CD14-positive monocyte (primary cell): ENCODE measurements at regions not wholly inside any gene's neighbourhood (a gene's known extent, or its start where the extent isn't known, plus 50 kb on each side); places are given as distances from the start of the nearest gene placed in this dataset.
"Not testable (repeated sequence)": the region's sequence is repeated elsewhere in the genome, so short reads cannot be mapped to it uniquely, and the experiment has no call there.

Source experiments
- DNase-seq, 3 donors: peaks; one replicate each; pipeline ENCODE4 v3.0.0-alpha.2; 2011 to 2022
- H2AFZ ChIP-seq: 2 replicates; pipeline ENCODE4 v1.6.0; 2012; ENCODE audit warnings: mild to moderate bottlenecking, low read depth, low read length, inconsistent platforms; ENCODE audit not compliant: insufficient read depth, poor library complexity, severe bottlenecking
- H3K27ac ChIP-seq, 2 donors: 1 replicate in 1 of 2; 2 replicates in 1 of 2; pipeline ENCODE4 v1.5.1; 2012 to 2013; ENCODE audit warnings: low read length in 2 of 2, control low read depth in 1 of 2, inconsistent platforms in 1 of 2, low read depth in 1 of 2, mild to moderate bottlenecking in 1 of 2
- H3K27me3 ChIP-seq, 2 donors: one replicate each; pipeline versions ENCODE4 v1.6.0 to v1.6.1; 2011 to 2013; ENCODE audit warnings: low read length in 2 of 2; ENCODE audit not compliant: control insufficient read depth in 2 of 2, insufficient read depth in 2 of 2
- H3K36me3 ChIP-seq, 2 donors: replicated peaks in 1 of 2; 1 replicate in 1 of 2; 2 replicates in 1 of 2; pipeline versions ENCODE4 v1.5.1 to v1.6.1; 2012 to 2013; ENCODE audit warnings: low read length in 2 of 2, control low read depth in 1 of 2, inconsistent platforms in 1 of 2, mild to moderate bottlenecking in 1 of 2; ENCODE audit not compliant: insufficient read depth in 2 of 2, control insufficient read depth in 1 of 2
- H3K4me1 ChIP-seq, 2 donors: 1 replicate in 1 of 2; 2 replicates in 1 of 2; pipeline versions ENCODE4 v1.5.1 to v1.6.1; 2012 to 2013; ENCODE audit warnings: low read length in 2 of 2, control low read depth in 1 of 2, inconsistent platforms in 1 of 2, mild to moderate bottlenecking in 1 of 2, moderate library complexity in 1 of 2; ENCODE audit not compliant: insufficient read depth in 2 of 2, control insufficient read depth in 1 of 2
- H3K4me2 ChIP-seq: replicated peaks from 2 replicates; pipeline ENCODE3; 2012; ENCODE audit warnings: low read length, moderate library complexity, mild to moderate bottlenecking; ENCODE audit not compliant: poor library complexity, severe bottlenecking; ENCODE audit errors: extremely low read depth
- H3K4me3 ChIP-seq, 3 experiments: fragments of 200-600 bp in 1 of 3; sonication (generic) in 1 of 3; replicated peaks in 1 of 3; 1 replicate in 2 of 3; 2 replicates in 1 of 3; pipeline ENCODE4 v1.5.1; 2011 to 2013; ENCODE audit warnings: low read length in 3 of 3, mild to moderate bottlenecking in 3 of 3, control low read depth in 2 of 3, low read depth in 2 of 3, inconsistent platforms in 1 of 3, moderate library complexity in 1 of 3
- H3K79me2 ChIP-seq: 2 replicates; pipeline ENCODE4 v1.6.0; 2012; ENCODE audit warnings: mild to moderate bottlenecking, control low read depth, inconsistent platforms, low read length, moderate library complexity; ENCODE audit not compliant: insufficient read depth
- H3K9ac ChIP-seq: 2 replicates; pipeline ENCODE4 v1.6.0; 2017; ENCODE audit warnings: low read length, mild to moderate bottlenecking; ENCODE audit not compliant: insufficient read depth, poor library complexity, severe bottlenecking
- H3K9me3 ChIP-seq, 2 donors: replicated peaks in 1 of 2; 1 replicate in 1 of 2; 2 replicates in 1 of 2; pipeline versions ENCODE4 v1.5.1 to v1.6.1; 2012 to 2013; ENCODE audit warnings: low read length in 2 of 2, control low read depth in 1 of 2; ENCODE audit not compliant: control insufficient read depth in 1 of 2, insufficient read depth in 1 of 2
- H4K20me1 ChIP-seq: 2 replicates; pipeline ENCODE4 v1.6.0; 2012; ENCODE audit warnings: mild to moderate bottlenecking, low read length, control low read depth, moderate library complexity; ENCODE audit not compliant: insufficient read depth
- H3K27ac Mint-ChIP-seq, 7 donors: one replicate each; pipeline ENCODE4 v1.8.0; 2020; ENCODE audit warnings: mild to moderate bottlenecking in 7 of 7, mixed read lengths in 7 of 7, moderate library complexity in 6 of 7, inconsistent platforms in 2 of 7
- H3K27me3 Mint-ChIP-seq, 3 donors: one replicate each; pipeline ENCODE4 v1.8.0; 2021 to 2022; ENCODE audit warnings: low read depth in 3 of 3, mild to moderate bottlenecking in 3 of 3, mixed read lengths in 3 of 3, moderate library complexity in 3 of 3, inconsistent platforms in 1 of 3
- H3K36me3 Mint-ChIP-seq, 2 donors: one replicate each; pipeline ENCODE4 v1.8.0; 2020; ENCODE audit warnings: mixed read lengths in 2 of 2, inconsistent platforms in 1 of 2, mild to moderate bottlenecking in 1 of 2
- H3K4me1 Mint-ChIP-seq: one replicate; pipeline ENCODE4 v1.8.0; 2020; ENCODE audit warnings: mild to moderate bottlenecking, mixed read lengths
- H3K4me3 Mint-ChIP-seq, 2 donors: one replicate each; pipeline ENCODE4 v1.8.0; 2020; ENCODE audit warnings: mild to moderate bottlenecking in 2 of 2, mixed read lengths in 2 of 2, moderate library complexity in 1 of 2
- H3K9me3 Mint-ChIP-seq, 7 donors: one replicate each; pipeline ENCODE4 v1.8.0; 2020 to 2022; ENCODE audit warnings: mixed read lengths in 7 of 7, mild to moderate bottlenecking in 6 of 7, moderate library complexity in 6 of 7, inconsistent platforms in 2 of 7
- CTCF ChIP-seq: fragments of 200-600 bp; IDR thresholded peaks from one replicate; pipeline ENCODE4 v1.8.0; 2022; ENCODE audit warnings: antibody characterized with exemption, mild to moderate bottlenecking
- WGBS: methylation state at CpG from one replicate; pipeline ENCODE4 v1.1.5; 2013; ENCODE audit warnings: missing lambda C conversion rate; ENCODE audit not compliant: insufficient coverage; 5-methylcytosine and 5-hydroxymethylcytosine counted together
- intact Hi-C, 2 donors: fragments of 100-400 bp; cut with micrococcal nuclease; formaldehyde crosslinking; loops; one replicate each; pipeline versions ENCODE4 v1.15.0 to v1.15.1; 2023

- DNase-seq, result no peak
- Mint-ChIP-seq H3K27me3 (peaks cover 22 to 36% (median 26%) of the 10 kb centered on the region in 3 donors), H3K4me1 (peaks cover 8% of the 10 kb centered on the region), H3K27ac (no peak overlapping the region), H3K9me3 (peaks cover 0 to 13% (median 3%) of the 10 kb centered on the region in 7 donors), H3K4me3 (no peak overlapping the region), H3K36me3 (no peaks in the 10 kb centered on the region)
- Histone ChIP-seq H3K36me3 (no peaks in the 10 kb centered on the region), H3K4me1 (peaks cover 7 to 11% of the 10 kb centered on the region in 2 donors), H3K79me2 (no peaks in the 10 kb centered on the region), H3K9me3 (peaks cover 0 to 7% of the 10 kb centered on the region in 2 donors), H4K20me1 (no peaks in the 10 kb centered on the region), H3K4me3 (no peak overlapping the region), H3K4me2 (no peak overlapping the region), H2AFZ (no peak overlapping the region), H3K9ac (no peak overlapping the region), H3K27me3 (peaks cover 0 to 3% of the 10 kb centered on the region in 2 donors), H3K27ac (no peak overlapping the region)
- TF ChIP-seq CTCF, result no peak
- WGBS, result 93% methylated on average over 11 of the region's 13 CpGs
- intact Hi-C loops, result no loop called here
Observed at GRCh38 chr16:86955136-86955855, 361.9 kb downstream of the C16orf95 start.

DNA sequence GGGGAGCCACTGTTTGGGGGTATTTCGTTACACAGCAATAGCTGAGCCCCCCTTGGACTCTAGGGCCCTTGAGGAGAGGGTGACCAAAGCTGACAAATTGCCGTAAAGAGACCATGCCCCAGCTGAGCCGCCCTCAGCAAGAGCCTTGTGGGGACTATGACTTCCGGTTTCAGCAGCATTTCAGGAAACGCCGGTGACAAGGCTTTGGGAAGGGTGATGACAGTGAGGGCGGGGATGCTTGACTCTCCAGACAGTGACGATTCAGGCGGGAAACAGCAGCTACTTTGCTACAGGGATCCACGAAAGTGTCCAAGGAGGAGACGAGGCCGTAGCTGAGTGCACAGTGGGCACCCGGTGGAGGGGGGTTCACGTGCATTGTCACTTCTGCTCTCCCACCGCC is 360.8 kb downstream of the C16orf95 start:
- peaks cover 0 to 13% (median 3%) of the 10 kb centered on the region in 7 donors for H3K9me3 Mint-ChIP-seq
- peaks cover 8% of the 10 kb centered on the region for H3K4me1 Mint-ChIP-seq
- Histone ChIP-seq H3K4me3 (no peak overlapping the region), H3K9me3 (peaks cover 0 to 7% of the 10 kb centered on the region in 2 donors), H3K27me3 (peaks cover 0 to 3% of the 10 kb centered on the region in 2 donors), H3K79me2 (no peaks in the 10 kb centered on the region), H4K20me1 (no peaks in the 10 kb centered on the region), H2AFZ (peak overlapping the region; percentile 45), H3K9ac (no peak overlapping the region), H3K4me1 (peaks cover 7 to 11% of the 10 kb centered on the region in 2 donors), H3K4me2 (no peak overlapping the region), H3K27ac (no peak overlapping the region), H3K36me3 (no peaks in the 10 kb centered on the region)
- TF ChIP-seq CTCF, result no peak
- intact Hi-C loops, result no loop called here
- no peak overlapping the region for H3K27ac Mint-ChIP-seq
- H3K27me3 Mint-ChIP-seq, result peaks cover 23 to 36% (median 32%) of the 10 kb centered on the region in 3 donors
- no peaks in the 10 kb centered on the region for H3K36me3 Mint-ChIP-seq
- DNase-seq, result peak in 2 of 3 donors; percentile 12 to 38
- H3K4me3 Mint-ChIP-seq, result peak overlapping the region in 1 of 2 donors; percentile 33
- 14% methylated on average over 15 of the region's 15 CpGs for WGBS

DNA sequence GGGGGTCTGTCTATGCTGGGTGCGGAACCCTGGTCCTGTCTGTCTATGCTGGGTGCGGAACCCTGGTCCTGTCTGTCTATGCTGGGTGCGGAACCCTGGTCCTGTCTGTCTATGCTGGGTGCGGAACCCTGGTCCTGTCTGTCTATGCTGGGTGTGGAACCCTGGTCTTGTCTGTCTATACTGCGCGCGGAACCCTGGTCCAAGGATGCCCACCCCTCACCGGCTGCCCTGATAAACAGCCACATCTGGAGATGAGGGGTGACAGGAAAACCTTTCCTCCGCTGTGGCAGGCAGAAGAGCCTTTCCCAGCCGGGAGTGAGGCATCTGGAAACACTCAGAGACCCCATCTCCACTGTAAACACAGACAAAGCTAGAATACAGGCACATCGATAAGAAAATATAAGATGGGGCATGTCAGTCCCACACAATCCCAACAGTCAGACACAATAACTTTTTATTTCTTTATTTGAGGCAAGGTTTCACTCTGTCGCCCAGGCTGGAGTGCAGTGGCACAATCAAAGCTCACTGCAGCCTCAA is 359.5 kb downstream of the C16orf95 start:
- H3K36me3 ChIP-seq, H3K9me3 Mint-ChIP-seq, H3K4me3 ChIP-seq, H3K9ac ChIP-seq, H3K27me3 ChIP-seq, H3K79me2 ChIP-seq, H3K27ac ChIP-seq, H3K4me1 Mint-ChIP-seq, H3K4me2 ChIP-seq, H3K4me1 ChIP-seq, H2AFZ ChIP-seq, H3K36me3 Mint-ChIP-seq, H3K9me3 ChIP-seq, H4K20me1 ChIP-seq, DNase-seq, H3K4me3 Mint-ChIP-seq, intact Hi-C loops, H3K27ac Mint-ChIP-seq: not testable (repeated sequence)
- WGBS, result 87% methylated on average over 3 of the region's 12 CpGs
- H3K27me3 Mint-ChIP-seq, result peaks cover 24 to 37% (median 32%) of the 10 kb centered on the region in 3 donors
